Rectal smooth muscle tissue (tissue), 1 donor: ENCODE measurements at regions not wholly inside any gene's neighbourhood (a gene's known extent, or its start where the extent isn't known, plus 50 kb on each side); places are given as distances from the start of the nearest gene placed in this dataset.

Experiments
- H3K27ac ChIP-seq: one replicate; pipeline ENCODE4 v1.7.0; 2013; ENCODE audit warnings: low read depth, low read length, inconsistent platforms
- H3K27me3 ChIP-seq: one replicate; pipeline ENCODE4 v1.7.0; 2013; ENCODE audit warnings: low read length; ENCODE audit not compliant: control insufficient read depth, insufficient read depth
- H3K36me3 ChIP-seq: one replicate; pipeline ENCODE4 v1.7.0; 2013; ENCODE audit warnings: low read length; ENCODE audit not compliant: control insufficient read depth, insufficient read depth
- H3K4me1 ChIP-seq: one replicate; pipeline ENCODE4 v1.7.0; 2013; ENCODE audit warnings: low read length; ENCODE audit not compliant: control insufficient read depth, insufficient read depth
- H3K4me3 ChIP-seq: one replicate; pipeline ENCODE4 v1.7.0; 2013; ENCODE audit warnings: low read length
- H3K9ac ChIP-seq: one replicate; pipeline ENCODE4 v1.7.0; 2013; ENCODE audit warnings: low read length

DNA sequence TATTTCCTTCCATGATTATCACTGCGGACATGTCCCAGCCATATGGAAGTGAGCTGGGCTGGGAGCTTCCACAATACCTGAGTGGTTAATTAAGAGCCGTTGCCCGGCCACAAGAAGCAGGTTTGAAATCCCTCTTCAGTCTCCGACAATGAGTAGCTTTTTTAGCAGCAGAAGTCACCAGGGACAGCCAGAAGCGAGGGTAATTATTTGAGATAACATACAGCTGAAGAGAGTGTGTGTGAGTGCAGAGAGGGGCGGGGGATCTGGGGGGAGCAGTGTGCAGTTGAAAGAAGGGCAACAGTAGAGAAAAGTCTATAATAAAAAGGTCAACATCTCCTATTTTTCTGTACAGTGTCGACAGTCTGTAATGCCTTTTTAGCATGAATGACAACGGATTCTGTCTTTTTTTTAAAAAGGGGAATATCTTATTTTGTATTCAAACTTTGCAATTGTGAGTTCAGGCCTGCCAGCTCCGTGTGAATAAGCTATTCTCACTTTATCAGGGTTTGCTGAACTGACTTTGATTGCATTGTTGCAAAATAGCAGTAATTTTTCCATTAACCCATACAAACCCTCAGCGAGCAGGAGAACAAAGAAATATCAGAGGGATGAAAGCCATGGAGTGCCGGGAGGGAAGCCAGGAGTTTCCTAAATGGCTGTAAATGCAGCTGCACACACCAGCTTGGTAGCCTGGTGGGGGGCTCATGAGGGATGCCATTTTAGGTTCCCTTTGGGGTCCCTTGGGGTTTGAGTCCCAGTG, 220.3 kb upstream of the IRX3 start:
- Histone ChIP-seq H3K36me3 (no peaks in the 10 kb centered on the region), H3K27me3 (no peaks in the 10 kb centered on the region), H3K4me1 (no peaks in the 10 kb centered on the region), H3K4me3 (no peak overlapping the region), H3K9ac (no peak overlapping the region), H3K27ac (no peak overlapping the region)

DNA sequence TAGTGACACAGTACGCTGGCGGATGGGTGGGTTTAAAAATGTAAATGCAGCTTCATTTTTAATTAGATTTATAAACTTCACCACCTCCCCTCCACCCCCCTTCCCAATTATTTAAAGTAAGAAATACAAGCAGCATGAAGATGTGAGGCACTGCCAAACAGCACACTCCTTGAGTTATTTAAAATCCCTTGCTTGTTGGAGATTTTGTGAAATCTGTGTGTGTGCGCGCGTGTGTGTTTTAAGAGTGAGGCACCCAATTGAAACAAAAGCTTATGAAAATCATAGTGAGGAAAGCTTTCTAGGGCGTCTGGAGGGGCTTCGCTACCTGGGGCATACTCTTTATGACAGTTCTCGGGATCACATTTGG, 219.6 kb upstream of the IRX3 start:
- no peak overlapping the region for H3K27ac ChIP-seq
- H3K27me3 ChIP-seq = no peaks in the 10 kb centered on the region

DNA sequence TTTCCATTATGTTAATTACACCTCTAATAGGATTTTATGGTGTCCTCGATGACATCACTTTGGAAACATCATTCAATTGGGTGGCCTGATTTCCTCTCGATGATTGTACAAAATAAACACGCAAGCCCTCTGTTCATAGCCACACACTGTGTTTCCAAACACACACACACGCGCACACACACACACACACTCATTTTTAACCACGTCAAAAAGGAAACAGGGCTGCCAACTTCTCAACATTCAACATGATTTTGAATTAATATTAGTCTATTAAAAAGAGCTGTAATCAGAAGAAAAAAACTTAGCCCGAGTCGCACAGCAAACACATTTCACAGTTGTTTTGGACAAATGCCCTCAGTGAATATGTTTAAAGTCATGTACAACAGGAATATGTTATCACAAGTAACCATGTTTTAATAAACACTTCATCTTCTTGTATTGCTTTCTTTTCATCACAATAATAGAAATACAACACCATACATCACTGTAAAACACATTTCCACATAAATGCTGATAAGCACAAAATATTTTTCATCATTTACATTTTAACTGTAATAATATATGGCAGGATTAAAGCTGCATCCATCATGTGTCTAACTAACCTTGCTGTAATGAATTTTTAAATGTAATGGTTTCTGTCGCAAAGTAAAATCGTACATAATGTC, 219.1 kb upstream of the IRX3 start:
- H3K4me3 ChIP-seq = no peak overlapping the region
- no peak overlapping the region for H3K27ac ChIP-seq
- no peaks in the 10 kb centered on the region for H3K36me3 ChIP-seq
- H3K9ac ChIP-seq = no peak overlapping the region
- no peaks in the 10 kb centered on the region for H3K27me3 ChIP-seq
- no peaks in the 10 kb centered on the region for H3K4me1 ChIP-seq

More for the DNA sequence above, 219.6 kb upstream of the IRX3 start:
- H3K36me3 ChIP-seq = no peaks in the 10 kb centered on the region
- no peak overlapping the region for H3K9ac ChIP-seq
- H3K4me1 ChIP-seq = no peaks in the 10 kb centered on the region
- no peak overlapping the region for H3K4me3 ChIP-seq

DNA sequence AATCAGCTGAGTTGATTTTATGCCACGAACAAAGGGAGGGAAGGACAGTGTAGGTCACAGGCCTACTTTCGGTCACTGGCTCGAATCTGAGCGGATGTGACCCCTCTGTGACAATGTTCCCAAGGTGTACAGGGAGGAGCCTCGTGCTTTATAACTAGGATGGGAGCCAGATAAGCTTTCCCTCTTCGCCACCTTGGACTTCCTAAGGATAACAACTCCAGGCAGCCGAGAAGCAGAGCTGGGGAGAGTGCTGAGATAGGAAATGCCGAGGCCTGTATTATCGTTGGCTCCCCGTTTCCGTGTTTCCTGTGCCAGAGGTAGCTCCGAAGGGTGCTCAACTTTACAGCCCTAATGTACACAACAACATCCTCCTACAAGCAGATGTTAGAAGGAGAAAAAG, 217.8 kb upstream of the IRX3 start:
- H3K4me3 ChIP-seq = no peak overlapping the region
- H3K27me3 ChIP-seq = no peaks in the 10 kb centered on the region
- no peaks in the 10 kb centered on the region for H3K4me1 ChIP-seq
- no peak overlapping the region for H3K9ac ChIP-seq
- no peak overlapping the region for H3K27ac ChIP-seq
- no peaks in the 10 kb centered on the region for H3K36me3 ChIP-seq

DNA sequence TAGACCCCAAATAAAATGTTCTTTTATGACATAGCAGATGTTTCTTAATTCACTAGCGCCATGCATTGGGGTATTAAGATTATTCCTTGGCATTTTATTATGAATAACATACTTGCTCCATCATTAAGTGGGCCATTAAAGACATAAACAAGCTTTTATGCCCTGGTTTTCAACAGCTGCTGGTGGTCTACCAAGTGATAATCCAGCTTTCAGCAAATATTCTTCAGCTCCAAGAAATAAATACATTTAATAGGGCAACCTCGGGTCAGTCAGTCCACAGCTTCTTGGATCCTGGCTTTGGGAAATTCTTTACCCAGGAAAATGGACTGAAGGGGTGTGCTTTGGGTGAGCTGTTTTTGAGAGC, 217.3 kb upstream of the IRX3 start:
- Histone ChIP-seq H3K4me3 (no peak overlapping the region), H3K4me1 (no peaks in the 10 kb centered on the region), H3K27ac (no peak overlapping the region), H3K27me3 (no peaks in the 10 kb centered on the region), H3K9ac (no peak overlapping the region), H3K36me3 (no peaks in the 10 kb centered on the region)

DNA sequence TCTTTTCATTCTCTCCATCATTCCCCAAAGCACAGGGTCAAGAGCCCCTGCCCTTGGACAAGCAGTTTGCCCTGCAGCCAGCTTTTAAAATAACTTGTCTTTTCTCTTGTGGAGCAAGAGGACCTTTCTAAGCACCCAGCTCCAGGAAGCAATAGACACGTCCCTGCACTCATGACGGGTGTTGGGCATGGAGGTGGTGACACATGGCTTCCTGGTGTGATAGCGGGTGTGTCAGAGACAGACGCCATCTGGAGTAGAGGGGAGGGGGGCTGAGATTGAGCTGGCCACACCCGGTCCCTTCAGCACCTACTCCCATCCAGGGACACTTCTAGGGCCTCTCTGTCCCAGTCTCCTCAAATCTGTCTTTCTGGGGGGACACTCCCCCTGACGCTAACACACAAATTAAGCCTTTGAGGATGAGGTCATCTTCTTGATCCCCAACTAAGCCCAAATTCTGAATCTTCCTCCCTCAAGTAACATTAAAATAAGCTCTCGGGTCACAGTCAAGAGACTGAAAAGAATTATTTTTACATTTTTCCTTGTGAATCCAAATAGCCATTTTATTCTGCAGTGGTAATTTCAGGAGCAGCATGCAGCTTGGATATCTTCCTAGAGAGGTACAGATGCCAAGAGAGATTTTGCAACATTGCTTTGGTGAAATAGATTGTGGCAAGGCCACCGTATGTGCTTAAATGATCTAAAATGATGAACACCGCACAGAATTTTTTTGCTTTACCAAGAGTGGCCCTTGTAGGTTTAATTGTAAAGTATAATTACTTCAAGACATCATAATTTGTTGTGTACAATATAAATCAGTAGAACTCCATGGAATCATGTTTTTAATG, 216.6 kb upstream of the IRX3 start:
- H3K9ac ChIP-seq = no peak overlapping the region
- no peaks in the 10 kb centered on the region for H3K4me1 ChIP-seq
- no peak overlapping the region for H3K4me3 ChIP-seq
- no peaks in the 10 kb centered on the region for H3K27me3 ChIP-seq
- no peak overlapping the region for H3K27ac ChIP-seq
- H3K36me3 ChIP-seq = no peaks in the 10 kb centered on the region

DNA sequence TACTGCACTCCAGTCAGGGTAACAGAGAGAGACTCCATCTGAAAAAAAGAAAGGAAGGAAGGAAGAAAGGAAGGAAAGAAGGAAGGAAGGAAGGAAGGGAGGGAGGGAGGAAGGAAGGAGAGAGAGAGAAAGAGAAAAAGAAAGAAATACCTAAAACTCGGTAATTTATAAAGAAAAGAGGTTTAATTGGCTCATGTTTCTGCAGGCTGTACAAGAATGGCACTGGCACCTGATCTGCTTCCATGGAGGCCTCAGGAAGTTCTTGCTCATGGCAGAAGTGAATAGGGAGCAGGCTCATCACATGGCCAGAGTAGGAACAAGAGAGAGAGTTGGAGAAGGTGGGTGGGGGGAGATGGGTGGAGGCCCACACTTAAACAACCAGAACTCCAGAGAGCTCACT, 215.2 kb upstream of the IRX3 start:
- Histone ChIP-seq H3K4me1 (no peaks in the 10 kb centered on the region), H3K27me3 (no peaks in the 10 kb centered on the region)

DNA sequence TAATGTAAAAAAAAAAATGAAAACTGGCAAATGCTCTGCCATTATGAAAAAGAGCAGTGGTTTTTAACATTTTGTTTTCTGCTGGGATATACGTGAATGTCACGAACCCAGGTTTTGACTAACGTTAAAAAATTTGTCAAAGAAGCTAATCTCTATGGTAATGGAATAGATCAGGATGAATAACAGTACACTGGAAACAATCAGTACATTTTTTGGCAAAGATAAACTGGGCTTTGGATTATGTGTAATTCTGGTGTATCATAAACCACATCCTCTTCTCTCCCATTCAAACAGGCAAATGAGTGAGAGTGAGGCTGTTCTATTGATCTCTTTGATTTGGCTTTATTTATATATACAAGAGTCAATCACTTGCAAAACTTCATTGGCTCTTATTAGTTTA, 207.0 kb upstream of the IRX3 start:
- Histone ChIP-seq H3K27me3 (no peaks in the 10 kb centered on the region), H3K4me1 (no peaks in the 10 kb centered on the region), H3K9ac (no peak overlapping the region), H3K27ac (no peak overlapping the region), H3K36me3 (no peaks in the 10 kb centered on the region), H3K4me3 (no peak overlapping the region)

More for the DNA sequence above, 215.2 kb upstream of the IRX3 start:
- H3K36me3 ChIP-seq = no peaks in the 10 kb centered on the region
- H3K9ac ChIP-seq = no peak overlapping the region
- no peak overlapping the region for H3K27ac ChIP-seq
- H3K4me3 ChIP-seq = no peak overlapping the region

DNA sequence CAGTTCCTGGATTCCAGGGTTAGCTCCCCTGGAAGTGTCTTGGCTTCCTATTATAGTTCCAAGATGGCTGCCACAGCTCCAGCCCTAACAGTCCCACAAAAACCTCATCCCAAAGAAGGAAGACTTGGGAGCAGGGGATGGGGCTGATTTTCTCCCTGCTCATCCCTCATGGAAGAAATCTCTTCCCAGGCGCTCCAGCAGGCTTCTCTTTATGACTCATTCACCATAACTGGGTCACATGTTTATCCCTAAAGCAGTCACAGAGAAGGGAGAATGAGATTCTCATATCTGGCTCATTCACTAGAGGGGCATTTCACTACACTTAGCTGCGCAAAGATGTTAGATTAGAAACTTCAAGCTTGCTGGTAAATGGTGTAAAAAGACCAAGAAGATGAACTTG, 206.5 kb upstream of the IRX3 start:
- no peaks in the 10 kb centered on the region for H3K36me3 ChIP-seq
- H3K4me3 ChIP-seq = no peak overlapping the region
- no peaks in the 10 kb centered on the region for H3K4me1 ChIP-seq
- H3K9ac ChIP-seq = no peak overlapping the region
- no peak overlapping the region for H3K27ac ChIP-seq
- H3K27me3 ChIP-seq = no peaks in the 10 kb centered on the region

DNA sequence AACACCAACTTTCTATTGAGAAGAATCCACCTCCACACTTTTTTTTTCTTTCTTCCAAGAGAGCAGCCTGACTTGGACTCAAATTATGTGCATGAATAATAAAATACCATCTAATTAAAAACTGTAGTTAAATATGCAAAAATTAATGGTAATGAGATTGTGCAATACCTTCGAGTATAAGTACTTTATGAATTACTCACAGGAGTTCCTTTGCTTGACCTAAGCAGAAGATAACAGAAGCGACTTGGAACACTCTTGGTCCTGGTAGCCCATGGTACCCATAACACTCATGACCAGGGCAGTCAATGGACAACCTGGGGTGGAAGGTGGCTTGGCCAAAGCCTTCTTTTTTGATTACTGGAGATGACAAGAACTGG, 203.5 kb upstream of the IRX3 start:
- Histone ChIP-seq H3K4me3 (no peak overlapping the region), H3K27ac (no peak overlapping the region), H3K9ac (no peak overlapping the region), H3K36me3 (no peaks in the 10 kb centered on the region), H3K27me3 (no peaks in the 10 kb centered on the region), H3K4me1 (no peaks in the 10 kb centered on the region)

DNA sequence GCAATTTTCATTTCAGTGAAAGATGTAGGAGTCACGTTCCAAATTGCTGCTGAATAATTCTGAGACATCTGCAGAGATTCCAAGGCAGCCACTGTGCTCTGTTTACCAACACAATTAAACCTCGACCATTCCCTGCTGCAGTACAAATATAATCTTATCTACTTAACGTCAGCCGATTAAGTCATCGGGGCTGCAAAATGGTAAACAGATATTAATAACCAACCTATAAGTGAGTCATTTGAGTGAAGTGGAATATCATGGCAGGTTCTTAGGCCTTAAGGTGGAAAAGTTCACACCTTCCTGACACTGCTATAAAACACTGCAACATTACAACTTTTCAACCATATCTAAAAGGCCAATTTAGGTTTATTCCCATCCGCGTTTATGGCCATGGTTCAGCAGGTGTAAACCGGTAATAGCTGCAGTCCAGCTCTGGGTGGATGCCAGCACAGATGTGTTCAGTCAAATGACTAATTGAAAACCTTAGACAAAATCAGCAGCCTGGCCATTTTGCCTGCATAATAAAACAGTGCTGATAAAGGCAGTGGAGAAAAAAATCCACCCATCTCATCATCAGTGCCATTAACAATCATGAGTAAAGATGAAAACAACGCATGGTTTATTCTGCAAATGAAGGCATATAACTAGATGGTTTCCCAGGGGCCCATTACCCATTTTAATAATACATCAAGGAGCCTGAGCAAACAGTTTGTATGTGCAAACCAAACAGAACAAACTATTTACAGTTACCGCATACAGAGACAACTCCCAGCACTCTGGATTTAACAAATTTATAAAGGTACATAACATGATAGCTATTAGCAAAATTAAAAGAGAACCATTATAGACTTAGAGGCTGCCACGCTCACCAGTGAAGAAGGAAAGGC, 202.9 kb upstream of the IRX3 start:
- Histone ChIP-seq H3K4me1 (no peaks in the 10 kb centered on the region), H3K27ac (no peak overlapping the region), H3K27me3 (no peaks in the 10 kb centered on the region), H3K36me3 (no peaks in the 10 kb centered on the region), H3K9ac (no peak overlapping the region), H3K4me3 (no peak overlapping the region)

DNA sequence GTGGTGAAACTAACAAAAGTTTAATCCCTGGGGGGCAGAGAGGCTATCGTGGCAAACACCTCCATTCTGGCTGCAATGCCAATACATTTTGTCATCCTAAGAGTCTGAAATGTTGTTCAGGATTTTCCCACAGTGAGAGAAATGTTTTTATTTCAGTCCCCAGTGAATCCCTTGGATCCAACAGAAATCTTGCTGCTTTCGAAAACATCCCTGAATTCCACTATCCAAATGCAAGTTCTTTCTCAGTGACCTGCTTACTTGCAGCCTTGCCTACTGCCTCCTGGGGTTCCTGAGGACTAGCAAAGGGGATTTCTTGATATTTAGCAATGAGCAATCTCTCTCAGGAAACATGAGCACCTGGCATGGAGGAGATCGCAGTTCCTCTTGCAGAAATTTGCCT, 202.1 kb upstream of the IRX3 start:
- Histone ChIP-seq H3K27ac (no peak overlapping the region), H3K27me3 (no peaks in the 10 kb centered on the region), H3K4me1 (no peaks in the 10 kb centered on the region), H3K4me3 (no peak overlapping the region), H3K36me3 (no peaks in the 10 kb centered on the region), H3K9ac (no peak overlapping the region)
